Brain microvascular endothelial cell (primary cell): ENCODE measurements at regions not wholly inside any gene's neighbourhood (a gene's known extent, or its start where the extent isn't known, plus 50 kb on each side); places are given as distances from the start of the nearest gene placed in this dataset.

ENCODE experiments used
- DNase-seq: peaks from one replicate; pipeline ENCODE4 v3.0.0-alpha.2; 2020
- H3K27ac ChIP-seq: fragments of 250-450 bp; sonication (Bioruptor Pico); 2 replicates; pipeline ENCODE4 v1.5.1; 2020; ENCODE audit warnings: mild to moderate bottlenecking, moderate library complexity
- H3K27me3 ChIP-seq: fragments of 250-450 bp; sonication (Bioruptor Pico); replicated peaks from 2 replicates; pipeline ENCODE4 v1.5.1; 2020; ENCODE audit warnings: mild to moderate bottlenecking
- H3K36me3 ChIP-seq: fragments of 250-450 bp; sonication (Bioruptor Pico); replicated peaks from 2 replicates; pipeline ENCODE4 v1.5.1; 2020; ENCODE audit warnings: mild to moderate bottlenecking
- H3K4me3 ChIP-seq: 2 replicates; pipeline ENCODE4 v1.5.1; 2011; ENCODE audit warnings: low read depth, mild to moderate bottlenecking, control low read depth, low read length, moderate library complexity
- CTCF ChIP-seq: IDR thresholded peaks from 2 replicates; pipeline ENCODE4 v1.5.1; 2011; ENCODE audit warnings: low read depth, mild to moderate bottlenecking, moderate library complexity, low read length, control low read depth, inconsistent platforms; ENCODE audit errors: missing control alignments
- in situ Hi-C: cut with HindIII; loops from 2 replicates; pipeline ENCODE4 v1.10.0; 2017; ENCODE audit warnings: low sequenced_read_pairs, low pct_ligation_motif_present

GRCh38 chr22:48389916-48390315 lies 1437.8 kb downstream of the BRD1 start:
- no peak for TF ChIP-seq CTCF
- in situ Hi-C loops, result no loop called here
- no peaks in the 10 kb centered on the region for H3K36me3 ChIP-seq

GRCh38 chr22:48382197-48382596 lies 1445.5 kb downstream of the BRD1 start:
- DNase-seq, result no peak
- in situ Hi-C loops, result no loop called here
- Histone ChIP-seq H3K27ac (no peak overlapping the region), H3K4me3 (no peak overlapping the region), H3K36me3 (no peaks in the 10 kb centered on the region), H3K27me3 (no peaks in the 10 kb centered on the region)
- no peak for TF ChIP-seq CTCF

More at GRCh38 chr22:48389916-48390315, 1437.8 kb downstream of the BRD1 start:
- Histone ChIP-seq H3K4me3 (no peak overlapping the region), H3K27me3 (no peaks in the 10 kb centered on the region), H3K27ac (no peak overlapping the region)
- DNase-seq, result no peak

GRCh38 chr22:48380016-48380665 lies 1447.5 kb downstream of the BRD1 start:
- in situ Hi-C loops, result no loop called here
- no peaks in the 10 kb centered on the region for H3K36me3 ChIP-seq
- no peaks in the 10 kb centered on the region for H3K27me3 ChIP-seq
- TF ChIP-seq CTCF, result no peak
- no peak overlapping the region for H3K4me3 ChIP-seq
- no peak overlapping the region for H3K27ac ChIP-seq
- DNase-seq, result no peak

- no peak for DNase-seq
- TF ChIP-seq CTCF, result no peak
- Histone ChIP-seq H3K36me3 (no peaks in the 10 kb centered on the region), H3K27ac (no peak overlapping the region), H3K4me3 (no peak overlapping the region), H3K27me3 (no peaks in the 10 kb centered on the region)
- in situ Hi-C loops, result no loop called here
These were observed 1448.3 kb downstream of the BRD1 start for GRCh38 chr22:48379371-48379770.

- TF ChIP-seq CTCF, result no peak
- DNase-seq, result no peak
- in situ Hi-C loops, result no loop called here
- no peaks in the 10 kb centered on the region for H3K36me3 ChIP-seq
- H3K27ac ChIP-seq, result no peak overlapping the region
- no peak overlapping the region for H3K4me3 ChIP-seq
- no peaks in the 10 kb centered on the region for H3K27me3 ChIP-seq
These were observed 1449.0 kb downstream of the BRD1 start for GRCh38 chr22:48378673-48379072.
